ENCODE measurements at regions not wholly inside any gene's neighbourhood (a gene's known extent, or its start where the extent isn't known, plus 50 kb on each side); places are given as distances from the start of the nearest gene placed in this dataset.

- peaks cover 6 to 11% of the 10 kb centered on the region in 2 experiments; a peak in 3 of 4 replicates for H3K4me1 Mint-ChIP-seq
- no peak overlapping the region for H4K91ac ChIP-seq (ENCODE audit: insufficient read length, low read depth, low read length)
- no peak overlapping the region for H3K4ac ChIP-seq (ENCODE audit: low read depth, low read length)
- H3K36me3 Mint-ChIP-seq (ENCODE audit: insufficient read depth in 1 of 3, low read depth in 3 of 3): peaks cover 0 to 1% (median 0%) of the 10 kb centered on the region in 3 experiments; a peak in 2 of 7 replicates
- no peak overlapping the region for H3K56ac ChIP-seq (ENCODE audit: insufficient read length, low read depth, low read length)
- no peaks in the 10 kb centered on the region for H3K79me2 ChIP-seq (ENCODE audit: insufficient read depth, low read length)
- H3K27ac ChIP-seq (ENCODE audit: insufficient read length, low read depth, low read length): no peak overlapping the region
- no peak overlapping the region for H3T11ph ChIP-seq (ENCODE audit: low read length)
- H3K9me3 Mint-ChIP-seq: peaks cover 0 to 5% of the 10 kb centered on the region in 2 experiments; a peak in 2 of 5 replicates
- no peaks in the 10 kb centered on the region for H3K9me3 ChIP-seq (ENCODE audit: control insufficient read depth, low read depth, low read length)
- no peaks in the 10 kb centered on the region; the same call in 1 of the 2 replicates for H3K27me3 Mint-ChIP-seq (ENCODE audit: low read depth)
- no peak overlapping the region for H3K4me3 Mint-ChIP-seq
- H2BK15ac ChIP-seq (ENCODE audit: low read depth, low read length): no peak overlapping the region
- WGBS (ENCODE audit: extremely low coverage, insufficient read length, low lambda C conversion rate): no CpG with 5 or more reads among the region's 2 CpGs
- no peak overlapping the region for H3K14ac ChIP-seq (ENCODE audit: insufficient read depth, low read length)
- no peak overlapping the region for H3K23ac ChIP-seq (ENCODE audit: insufficient read length, low read depth, low read length)
- H3K23me2 ChIP-seq (ENCODE audit: insufficient read length, low read depth, low read length, poor library complexity, severe bottlenecking): no peaks in the 10 kb centered on the region
- H2AFZ ChIP-seq (ENCODE audit: low read length): no peak overlapping the region
- no peak overlapping the region for H3K4me2 ChIP-seq (ENCODE audit: insufficient read depth, insufficient read length, low read length)
- H3K27ac Mint-ChIP-seq: no peak overlapping the region
- H3K18ac ChIP-seq (ENCODE audit: insufficient read length, low read depth, low read length): no peak overlapping the region
- H4K20me1 ChIP-seq (ENCODE audit: control insufficient read depth, insufficient read depth, insufficient read length): no peaks in the 10 kb centered on the region
- H2BK120ac ChIP-seq (ENCODE audit: low read depth, low read length, poor library complexity, severe bottlenecking): no peak overlapping the region
- no peak overlapping the region for H2BK12ac ChIP-seq (ENCODE audit: insufficient read length, low read depth, low read length)
- H3K27me3 ChIP-seq (ENCODE audit: insufficient read depth, low read length): no peaks in the 10 kb centered on the region
- no peak for DNase-seq
- no peak overlapping the region for H2BK20ac ChIP-seq (ENCODE audit: low read depth, low read length, poor library complexity, severe bottlenecking)
- H3K4me1 ChIP-seq (ENCODE audit: insufficient read depth, low read length): no peaks in the 10 kb centered on the region
- no peak overlapping the region for H4K8ac ChIP-seq (replicated peaks; ENCODE audit: insufficient read length, low read depth, low read length)
- no peak overlapping the region for H4K5ac ChIP-seq (ENCODE audit: insufficient read length, low read depth, low read length)
- no peaks in the 10 kb centered on the region for H3K79me1 ChIP-seq (ENCODE audit: insufficient read depth, low read depth, low read length, poor library complexity, severe bottlenecking)
- no peak overlapping the region for H2AK5ac ChIP-seq (ENCODE audit: insufficient read length, low read length)
- TF ChIP-seq CTCF (conservative IDR thresholded peaks at IDR 0.05): no peak
- H2BK5ac ChIP-seq (ENCODE audit: insufficient read length, low read length): no peak overlapping the region
- no peak overlapping the region for H3K9ac ChIP-seq (ENCODE audit: extremely low read depth, insufficient read length, low read length)
These were observed 190.2 kb upstream of the DPH6 start for GRCh38 chr15:35736150-35736549.

Measured in H9 (cell line).